GM18870 (cell line): ENCODE measurements at regions not wholly inside any gene's neighbourhood (a gene's known extent, or its start where the extent isn't known, plus 50 kb on each side); places are given as distances from the start of the nearest gene placed in this dataset.

Source experiments
- ATAC-seq: cut with Tn5 transposase; IDR thresholded peaks from one replicate; pipeline ENCODE4 v1.9.1; 2021; ENCODE audit warnings: moderate library complexity; ENCODE audit not compliant: unreplicated experiment

DNA sequence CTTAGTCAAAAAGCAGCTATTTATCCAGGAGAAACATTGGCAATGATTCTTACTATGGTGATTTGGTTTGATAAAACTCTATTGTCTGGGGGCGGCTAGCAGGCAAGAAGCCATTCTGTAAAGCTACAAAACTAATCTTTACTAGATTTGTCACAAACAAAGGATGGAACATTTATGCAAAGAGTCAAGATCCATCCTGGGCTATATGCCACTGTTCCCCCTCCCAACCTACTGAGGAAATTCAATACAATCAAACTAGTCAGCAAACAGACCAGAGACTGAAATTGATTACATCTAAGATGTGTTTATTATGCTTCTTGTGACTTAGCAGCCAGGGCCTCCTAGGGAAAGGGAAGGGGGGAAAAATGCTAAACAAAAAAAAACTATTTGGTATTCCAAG, 397.6 kb downstream of the GPAM start:
- no peak for ATAC-seq

DNA sequence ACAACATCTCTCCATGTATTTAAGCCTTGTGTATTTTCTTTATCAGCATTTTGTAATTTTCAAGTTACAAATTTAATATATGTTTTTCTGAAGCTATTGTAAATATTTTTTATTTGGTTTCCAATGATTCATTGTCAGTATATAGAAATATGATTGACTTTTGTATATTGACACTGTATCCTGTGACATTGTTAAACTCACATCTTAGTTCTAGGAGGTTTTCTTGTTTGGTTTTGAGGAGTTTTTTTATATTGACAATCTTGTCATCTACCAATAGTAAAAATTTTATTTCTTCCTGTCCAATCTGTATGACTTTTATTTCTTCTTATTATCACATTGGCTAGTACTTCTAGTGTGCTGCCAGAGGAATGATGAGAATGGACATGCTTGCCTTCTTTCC, 393.7 kb downstream of the GPAM start:
- ATAC-seq: no peak

GRCh38 chr10:111801841-111802240, 381.7 kb downstream of the GPAM start:
- no peak for ATAC-seq

DNA sequence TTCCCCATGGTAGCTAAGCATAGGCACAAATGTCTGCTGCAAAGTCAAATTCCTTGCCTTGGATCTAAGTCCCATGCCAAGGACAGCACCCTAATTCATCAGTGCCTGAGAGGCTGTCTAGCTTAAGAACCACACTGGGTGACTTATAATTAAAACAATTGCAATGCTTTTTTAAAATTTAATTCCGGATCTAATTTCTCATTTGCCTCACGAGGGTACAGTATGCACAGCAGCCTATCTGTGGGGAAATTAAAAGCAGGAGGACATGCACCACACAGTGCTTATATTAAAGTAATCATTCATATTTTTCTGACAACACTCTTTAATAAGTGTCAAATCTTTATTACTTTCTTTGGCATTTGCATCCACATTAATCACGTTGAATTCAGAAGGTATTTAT, 378.8 kb downstream of the GPAM start:
- no peak for ATAC-seq

DNA sequence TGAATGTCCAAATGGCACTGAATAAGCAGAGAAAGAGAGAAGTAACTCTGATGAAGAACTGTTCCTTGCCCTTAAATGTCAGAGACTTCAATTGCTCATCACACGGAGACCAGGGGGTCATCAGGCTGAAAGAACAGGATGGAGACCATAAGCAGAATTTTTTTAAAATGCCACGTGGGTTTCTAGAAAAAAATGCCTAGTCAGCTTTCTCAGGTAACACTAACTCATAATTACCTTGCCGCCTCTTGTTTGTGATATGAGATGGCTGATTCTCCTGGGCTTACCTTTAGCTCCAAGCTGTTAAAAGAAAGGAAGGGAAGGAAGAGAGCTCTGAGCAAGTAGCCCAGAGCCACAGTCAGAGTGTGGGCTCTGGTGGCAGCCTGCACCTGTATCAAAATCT, 372.0 kb downstream of the GPAM start:
- no peak for ATAC-seq

DNA sequence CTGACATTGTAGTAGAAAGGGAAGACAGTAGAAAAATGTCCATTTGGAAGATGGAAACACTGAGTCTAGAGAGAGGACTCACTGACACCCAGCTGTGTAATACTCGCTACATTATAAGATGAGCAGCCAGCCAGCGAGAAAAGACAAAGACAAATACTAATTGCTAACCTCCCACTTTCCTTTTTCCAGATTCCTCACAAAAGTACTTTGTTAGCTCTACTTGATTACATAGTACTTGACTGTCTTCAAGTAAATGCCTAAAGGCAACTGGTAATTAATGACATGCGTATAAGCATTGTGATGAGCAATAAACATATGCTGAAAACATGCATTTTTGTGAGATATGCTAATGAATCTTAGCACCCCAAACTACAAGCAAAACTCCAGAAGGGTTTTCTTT, 363.1 kb downstream of the GPAM start:
- ATAC-seq: no peak

DNA sequence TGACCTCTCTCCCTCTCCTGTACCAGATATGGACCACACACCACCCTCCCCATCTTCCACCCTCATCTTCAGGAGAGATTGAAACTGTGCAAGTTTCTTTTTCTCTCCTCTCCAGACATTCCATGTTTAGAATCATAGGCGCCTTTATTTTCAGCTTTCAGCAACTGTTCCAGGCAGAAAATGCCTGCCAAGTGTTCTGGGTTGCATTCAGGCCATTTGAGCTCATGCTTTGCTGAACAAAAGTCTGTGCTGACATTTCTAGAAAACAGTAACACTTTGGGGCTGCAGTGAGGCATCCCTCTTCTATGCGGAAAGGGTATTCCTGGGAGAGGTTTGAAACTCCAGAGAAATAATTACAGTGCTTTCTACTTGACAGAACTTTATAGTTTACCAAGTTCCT, 361.7 kb downstream of the GPAM start:
- ATAC-seq: no peak

GRCh38 chr10:111822661-111823060, 360.9 kb downstream of the GPAM start:
- no peak for ATAC-seq

DNA sequence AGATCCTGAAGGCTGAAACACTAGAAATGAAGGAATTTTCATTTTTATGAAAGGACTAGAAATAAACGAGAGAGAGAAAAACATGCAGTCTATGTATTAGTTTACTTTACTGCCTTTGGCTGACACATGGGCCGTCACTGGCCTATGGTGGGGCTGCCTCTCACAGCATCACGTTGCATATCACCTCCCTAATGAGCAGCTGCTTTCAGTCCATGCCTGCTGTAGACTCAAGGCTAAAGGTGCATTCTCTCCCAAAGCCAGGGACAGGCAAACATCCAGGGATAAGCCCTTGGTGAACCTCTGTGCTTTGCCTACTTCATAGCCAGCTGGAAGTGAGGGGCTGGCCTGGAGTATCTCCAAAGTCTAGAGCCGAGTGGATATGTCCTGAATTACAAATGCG, 359.4 kb downstream of the GPAM start:
- no peak for ATAC-seq

- ATAC-seq: no peak
Observed at GRCh38 chr10:111830359-111830758, 353.2 kb downstream of the GPAM start.

GRCh38 chr10:111831058-111831457, 352.5 kb downstream of the GPAM start:
- no peak for ATAC-seq

DNA sequence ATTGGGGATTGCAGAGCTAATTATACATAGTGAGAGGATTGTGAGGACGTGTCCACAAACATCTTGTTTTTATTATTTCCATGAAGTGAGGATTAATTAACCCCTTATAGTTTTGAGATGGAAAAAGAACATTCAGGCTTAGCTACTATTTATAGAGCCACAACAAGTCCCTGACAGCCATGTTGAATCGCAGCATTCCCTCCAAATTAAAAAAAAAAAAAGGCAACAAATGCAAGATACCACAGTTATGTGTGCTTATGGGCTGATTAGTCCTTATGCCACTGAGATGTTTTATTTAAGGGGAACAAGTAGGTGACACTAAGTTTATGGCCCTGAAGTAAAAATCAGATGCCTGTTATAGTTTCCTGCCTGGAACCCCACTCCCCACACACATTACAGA, 350.3 kb downstream of the GPAM start:
- ATAC-seq: no peak

DNA sequence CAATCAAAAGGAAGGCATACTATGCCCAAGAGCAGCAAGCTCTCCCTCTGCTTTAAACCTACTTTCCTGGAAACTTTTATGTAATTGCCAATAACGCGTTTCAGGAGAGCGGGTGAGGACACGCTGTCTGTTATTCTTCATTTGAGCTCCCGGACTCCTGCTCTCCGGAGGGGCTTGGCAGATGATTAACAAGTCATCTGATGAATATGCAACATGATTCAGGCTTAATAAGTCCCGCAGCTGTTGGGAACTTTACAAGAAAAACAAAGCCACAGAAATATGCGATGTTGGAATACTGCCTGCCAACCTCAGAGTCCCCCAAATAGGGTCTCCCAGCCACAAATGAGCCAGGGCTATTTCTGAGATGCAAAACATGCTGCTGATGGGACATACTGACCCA, 348.0 kb downstream of the GPAM start:
- no peak for ATAC-seq

DNA sequence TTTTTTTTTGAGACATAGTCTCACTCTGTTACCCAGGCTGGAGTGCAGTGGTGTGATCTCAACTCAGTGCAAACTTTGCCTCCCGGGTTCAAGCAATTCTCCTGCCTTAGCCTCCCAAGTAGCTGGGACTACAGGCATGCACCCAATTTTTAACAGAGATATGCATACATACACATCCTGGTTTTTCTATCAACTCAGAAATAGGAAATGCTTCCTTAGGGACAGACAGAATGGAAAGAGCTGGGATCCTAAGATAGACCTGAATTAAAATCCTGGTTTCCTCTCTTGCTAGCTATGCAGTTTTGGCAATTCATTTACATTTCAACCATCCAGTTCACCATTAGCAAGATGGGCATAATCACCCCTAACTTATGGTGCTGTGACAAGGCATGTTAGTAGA, 347.5 kb downstream of the GPAM start:
- ATAC-seq: no peak

- no peak for ATAC-seq
Observed at GRCh38 chr10:111836571-111836970, 347.0 kb downstream of the GPAM start.

DNA sequence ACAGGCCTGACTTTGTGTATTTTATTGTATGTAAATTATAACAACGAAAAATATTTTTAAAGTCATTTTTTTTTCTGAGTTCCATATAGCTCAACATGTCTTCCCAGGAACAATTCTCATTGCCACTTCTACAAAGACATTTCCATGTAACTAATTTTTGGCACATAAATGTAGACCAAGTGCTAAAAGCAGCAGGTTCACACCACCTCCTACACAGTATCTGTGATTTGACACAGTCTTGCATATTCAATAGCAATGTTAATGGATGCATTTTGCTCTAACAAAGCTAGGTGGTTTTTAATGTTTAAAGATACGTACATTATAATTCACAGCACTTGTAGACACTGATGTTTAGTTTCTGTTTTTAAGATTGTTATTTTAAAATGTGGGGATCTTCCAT, 346.5 kb downstream of the GPAM start:
- ATAC-seq: no peak

- no peak for ATAC-seq
Observed at GRCh38 chr10:111837985-111838384, 345.6 kb downstream of the GPAM start.

DNA sequence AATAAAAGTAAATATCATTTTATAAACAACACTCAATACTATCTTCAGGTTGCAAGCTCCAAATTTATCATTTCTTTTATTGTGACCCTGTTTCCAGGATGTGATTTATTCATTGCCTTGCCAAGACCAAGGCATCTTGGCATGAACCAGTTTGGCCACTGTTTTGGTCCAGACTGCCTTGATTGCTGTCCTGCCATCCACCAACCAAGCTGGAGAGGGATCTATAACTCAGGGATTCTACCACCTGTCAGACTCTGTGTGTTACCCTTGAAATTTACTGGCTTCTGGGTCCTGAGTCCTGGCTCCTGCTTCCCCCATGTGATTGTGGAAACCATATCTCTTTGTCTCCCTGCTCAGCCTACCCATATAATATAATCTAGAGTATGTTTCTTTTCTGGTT, 343.0 kb downstream of the GPAM start:
- ATAC-seq: no peak

- no peak for ATAC-seq
Observed at GRCh38 chr10:111852801-111853200, 330.8 kb downstream of the GPAM start.

GRCh38 chr10:111856631-111857030, 326.9 kb downstream of the GPAM start:
- no peak for ATAC-seq

DNA sequence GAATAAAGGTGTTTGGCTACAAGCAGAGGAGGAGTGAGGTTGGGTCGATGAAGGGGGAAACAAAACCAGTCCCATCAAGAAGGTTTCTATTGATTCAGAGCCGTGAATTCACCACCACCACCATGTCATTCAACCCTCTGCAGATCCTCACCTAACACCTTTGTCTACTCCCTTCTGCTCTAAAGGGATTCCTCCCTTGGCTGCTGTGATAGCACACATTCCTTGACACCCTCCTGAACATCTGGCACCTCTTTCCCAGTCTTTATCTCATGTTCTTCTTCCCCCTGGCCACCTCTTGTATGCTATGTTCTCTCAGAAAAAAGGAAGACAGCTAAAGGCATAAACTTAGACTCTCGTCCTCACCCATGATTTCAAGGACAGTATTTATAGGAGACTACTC, 318.0 kb downstream of the GPAM start:
- ATAC-seq: no peak

GRCh38 chr10:111871458-111871857, 312.1 kb downstream of the GPAM start:
- ATAC-seq: no peak

GRCh38 chr10:111872591-111872990, 311.0 kb downstream of the GPAM start:
- ATAC-seq: peak; percentile 86

DNA sequence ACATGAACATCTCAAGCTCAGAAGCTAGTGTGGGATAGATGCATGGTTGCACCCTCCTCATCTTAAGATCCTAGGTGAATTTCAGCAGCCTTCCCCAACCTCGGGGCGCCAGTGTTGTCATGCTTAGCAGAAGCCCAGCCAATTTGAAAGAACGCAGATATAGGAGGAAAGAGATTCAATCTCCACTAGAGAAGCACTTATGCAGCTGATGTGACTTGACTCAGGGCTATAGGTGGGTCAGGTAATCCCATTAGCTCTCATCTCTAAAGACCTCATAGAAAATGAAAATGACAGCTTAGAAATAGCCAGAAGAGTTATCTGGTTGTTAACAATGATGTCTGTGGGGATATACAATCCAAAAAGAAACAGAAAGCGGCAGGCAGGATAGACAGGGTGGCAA, 310.5 kb downstream of the GPAM start:
- no peak for ATAC-seq
